GM19467 (cell line): ENCODE measurements at regions not wholly inside any gene's neighbourhood (a gene's known extent, or its start where the extent isn't known, plus 50 kb on each side); places are given as distances from the start of the nearest gene placed in this dataset.
"Not testable (repeated sequence)": the region's sequence is repeated elsewhere in the genome, so short reads cannot be mapped to it uniquely, and the experiment has no call there.

Experiments
- ATAC-seq: cut with Tn5 transposase; IDR thresholded peaks from one replicate; pipeline ENCODE4 v1.9.1; 2021; ENCODE audit warnings: mild to moderate bottlenecking, moderate library complexity; ENCODE audit not compliant: unreplicated experiment

GRCh38 chr9:87195306-87195705, 248.0 kb upstream of the GAS1 start:
- ATAC-seq = no peak

GRCh38 chr9:87197349-87198130, 250.2 kb upstream of the GAS1 start:
- no peak for ATAC-seq

GRCh38 chr9:87198716-87199115, 251.4 kb upstream of the GAS1 start:
- ATAC-seq = no peak

GRCh38 chr9:87199278-87199677, 252.0 kb upstream of the GAS1 start:
- no peak for ATAC-seq

- no peak for ATAC-seq
Measured at GRCh38 chr9:87199782-87200181, 252.5 kb upstream of the GAS1 start.

- ATAC-seq = no peak
Measured at GRCh38 chr9:87201351-87201751, 254.0 kb upstream of the GAS1 start.

- no peak for ATAC-seq
Measured at GRCh38 chr9:87206064-87206661, 258.9 kb upstream of the GAS1 start.

- ATAC-seq = not testable (repeated sequence)
Measured at GRCh38 chr9:87210658-87211057, 263.4 kb upstream of the GAS1 start.

- no peak for ATAC-seq
Measured at GRCh38 chr9:87211669-87212068, 264.4 kb upstream of the GAS1 start.

- ATAC-seq = no peak
Measured at GRCh38 chr9:87212605-87213021, 265.3 kb upstream of the GAS1 start.

- no peak for ATAC-seq
Measured at GRCh38 chr9:87213948-87214347, 266.6 kb upstream of the GAS1 start.

GRCh38 chr9:87214991-87215390, 267.7 kb upstream of the GAS1 start:
- ATAC-seq = no peak

- no peak for ATAC-seq
Measured at GRCh38 chr9:87216036-87216435, 268.7 kb upstream of the GAS1 start.

GRCh38 chr9:87216897-87217455, 269.7 kb upstream of the GAS1 start:
- no peak for ATAC-seq

GRCh38 chr9:87223392-87224246, 274.0 kb upstream of the DAPK1 start:
- no peak for ATAC-seq

- no peak for ATAC-seq
Measured at GRCh38 chr9:87226896-87227295, 270.8 kb upstream of the DAPK1 start.

- ATAC-seq = no peak
Measured at GRCh38 chr9:87227456-87227855, 270.2 kb upstream of the DAPK1 start.

- ATAC-seq = no peak
Measured at GRCh38 chr9:87229108-87229507, 268.6 kb upstream of the DAPK1 start.

GRCh38 chr9:87233431-87233830, 264.2 kb upstream of the DAPK1 start:
- no peak for ATAC-seq

GRCh38 chr9:87233899-87234455, 263.7 kb upstream of the DAPK1 start:
- no peak for ATAC-seq

- no peak for ATAC-seq
Measured at GRCh38 chr9:87234854-87235253, 262.8 kb upstream of the DAPK1 start.
